GM21526 (cell line): ENCODE measurements at regions not wholly inside any gene's neighbourhood (a gene's known extent, or its start where the extent isn't known, plus 50 kb on each side); places are given as distances from the start of the nearest gene placed in this dataset.
"Not testable (repeated sequence)": the region's sequence is repeated elsewhere in the genome, so short reads cannot be mapped to it uniquely, and the experiment has no call there.

ENCODE experiments used
- ATAC-seq: cut with Tn5 transposase; IDR thresholded peaks from one replicate; pipeline ENCODE4 v1.9.1; 2021; ENCODE audit warnings: moderate library complexity; ENCODE audit not compliant: unreplicated experiment, low FRiP score

GRCh38 chr18:35822413-35822812, 150.1 kb upstream of the RMP24 start:
- no peak for ATAC-seq

GRCh38 chr18:35826477-35826876, 146.0 kb upstream of the RMP24 start:
- ATAC-seq, result no peak

- no peak for ATAC-seq
These were observed 145.1 kb upstream of the RMP24 start for GRCh38 chr18:35827275-35827902.

GRCh38 chr18:35827903-35828275, 144.6 kb upstream of the RMP24 start:
- ATAC-seq, result no peak

GRCh38 chr18:35828591-35828990, 143.9 kb upstream of the RMP24 start:
- ATAC-seq, result no peak

GRCh38 chr18:35835366-35835765, 137.1 kb upstream of the RMP24 start:
- ATAC-seq, result no peak

GRCh38 chr18:35835833-35836232, 136.6 kb upstream of the RMP24 start:
- peak; percentile 95 for ATAC-seq

GRCh38 chr18:35836932-35837331, 135.5 kb upstream of the RMP24 start:
- ATAC-seq, result no peak

- ATAC-seq, result no peak
These were observed 134.5 kb upstream of the RMP24 start for GRCh38 chr18:35837922-35838496.

- no peak for ATAC-seq
These were observed 131.2 kb upstream of the RMP24 start for GRCh38 chr18:35841283-35841682.

- ATAC-seq, result no peak
These were observed 129.9 kb upstream of the RMP24 start for GRCh38 chr18:35842536-35842935.

- ATAC-seq, result not testable (repeated sequence)
These were observed 124.2 kb upstream of the RMP24 start for GRCh38 chr18:35848321-35848720.

GRCh38 chr18:35849241-35849640, 123.2 kb upstream of the RMP24 start:
- not testable (repeated sequence) for ATAC-seq

GRCh38 chr18:35851286-35851970, 121.1 kb upstream of the RMP24 start:
- no peak for ATAC-seq

- ATAC-seq, result no peak
These were observed 119.7 kb upstream of the RMP24 start for GRCh38 chr18:35852786-35853185.

GRCh38 chr18:35854095-35854494, 118.4 kb upstream of the RMP24 start:
- ATAC-seq, result no peak

GRCh38 chr18:35856178-35856577, 116.3 kb upstream of the RMP24 start:
- no peak for ATAC-seq

GRCh38 chr18:35856721-35857120, 115.8 kb upstream of the RMP24 start:
- ATAC-seq, result not testable (repeated sequence)

GRCh38 chr18:35857581-35857980, 114.9 kb upstream of the RMP24 start:
- ATAC-seq, result not testable (repeated sequence)

GRCh38 chr18:35861367-35862118, 110.9 kb upstream of the RMP24 start:
- no peak for ATAC-seq

GRCh38 chr18:35862119-35862640, 110.3 kb upstream of the RMP24 start:
- ATAC-seq, result no peak
